H1 (cell line): ENCODE measurements at regions not wholly inside any gene's neighbourhood (a gene's known extent, or its start where the extent isn't known, plus 50 kb on each side); places are given as distances from the start of the nearest gene placed in this dataset.

Experiments used
- ASH2L ChIP-seq: fragments of 200-600, 300-600 bp; sonication (generic); IDR thresholded peaks from one replicate; pipeline ENCODE4 v1.7.1; 2017; ENCODE audit warnings: low read length
- ATF3 ChIP-seq: IDR thresholded peaks from 2 replicates; pipeline ENCODE4 v1.6.1; 2011; ENCODE audit warnings: low read depth, mild to moderate bottlenecking, low read length; ENCODE audit not compliant: insufficient read depth
- CEBPB ChIP-seq: IDR thresholded peaks from 2 replicates; pipeline ENCODE4 v1.6.1; 2012; ENCODE audit warnings: low read depth, low read length
- CREB1 ChIP-seq: IDR thresholded peaks from 2 replicates; pipeline ENCODE4 v1.6.1; 2012; ENCODE audit warnings: inconsistent platforms
- CTCF ChIP-seq, 3 experiments: IDR thresholded peaks; 1 replicate in 2 of 3; 2 replicates in 1 of 3; pipeline versions ENCODE4 v1.5.1 to v1.6.1; 2011; ENCODE audit warnings: low read length in 3 of 3, mild to moderate bottlenecking in 3 of 3, inconsistent platforms in 2 of 3, low read depth in 1 of 3, moderate library complexity in 1 of 3; ENCODE audit not compliant: insufficient read depth in 1 of 3; ENCODE audit errors: control extremely low read depth in 1 of 3
- GABPA ChIP-seq: IDR thresholded peaks from 2 replicates; pipeline ENCODE4 v1.6.1; 2011; ENCODE audit warnings: mild to moderate bottlenecking, low read length, moderate library complexity, borderline replicate concordance; ENCODE audit not compliant: insufficient read depth
- JUND ChIP-seq: IDR thresholded peaks from 2 replicates; pipeline ENCODE4 v1.6.1; 2011; ENCODE audit warnings: mild to moderate bottlenecking, improper control_type of control experiment, low read length
- KDM5A ChIP-seq: fragments of 200-600 bp; IDR thresholded peaks from 2 replicates; pipeline ENCODE4 v1.7.1; 2012; ENCODE audit warnings: mild to moderate bottlenecking, low read length, inconsistent platforms, mixed read lengths
- POLR2A ChIP-seq, 2 experiments: IDR thresholded peaks; 1 replicate in 1 of 2; 2 replicates in 1 of 2; pipeline ENCODE4 v1.6.1; 2011; ENCODE audit warnings: low read depth in 2 of 2, low read length in 2 of 2, mild to moderate bottlenecking in 2 of 2; ENCODE audit errors: control extremely low read depth in 1 of 2
- POLR2AphosphoS5 ChIP-seq: IDR thresholded peaks from 2 replicates; pipeline ENCODE4 v1.6.1; 2011; ENCODE audit warnings: low read depth, low read length
- RFX5 ChIP-seq: IDR thresholded peaks from 2 replicates; pipeline ENCODE4 v1.6.1; 2011; ENCODE audit warnings: low read depth, low read length, improper control_type of control experiment, borderline replicate concordance
- RNF2 ChIP-seq: fragments of 200-900, 300-1000 bp; sonication (generic); IDR thresholded peaks from 2 replicates; pipeline ENCODE4 v1.7.1; 2016; ENCODE audit warnings: borderline replicate concordance, low read depth, mild to moderate bottlenecking, antibody characterized with exemption, low read length; ENCODE audit not compliant: poor library complexity, severe bottlenecking; ENCODE audit errors: missing control alignments
- SP2 ChIP-seq: IDR thresholded peaks from 2 replicates; pipeline ENCODE4 v1.6.1; 2012; ENCODE audit warnings: mild to moderate bottlenecking, low read length, inconsistent platforms

GRCh38 chr3:165389064-165389463 is 192.9 kb upstream of the SLITRK3 start:
- TF ChIP-seq CTCF (IDR thresholded peaks at IDR 0.05; ENCODE audit: control extremely low read depth in 1 of 3, insufficient read depth in 1 of 3, low read depth in 1 of 3, low read length in 3 of 3), result no peak
- TF ChIP-seq POLR2A (IDR thresholded peaks at IDR 0.05; ENCODE audit: control extremely low read depth in 1 of 2, low read depth in 2 of 2, low read length in 2 of 2), result no peak
- TF ChIP-seq GABPA, result no peak
- TF ChIP-seq POLR2AphosphoS5, result no peak
- TF ChIP-seq ATF3, result no peak
- no peak for TF ChIP-seq JUND
- no peak for TF ChIP-seq ASH2L
- TF ChIP-seq RNF2, result no peak
- TF ChIP-seq RFX5, result no peak
- no peak for TF ChIP-seq KDM5A
- TF ChIP-seq CREB1, result no peak
- no peak for TF ChIP-seq SP2
- no peak for TF ChIP-seq CEBPB
